ENCODE measurements at regions not wholly inside any gene's neighbourhood (a gene's known extent, or its start where the extent isn't known, plus 50 kb on each side); places are given as distances from the start of the nearest gene placed in this dataset.

- Histone ChIP-seq H3K4me1 (ENCODE audit: insufficient read depth, low read length, poor library complexity, severe bottlenecking) (no peaks in the 10 kb centered on the region), H3K9me3 (ENCODE audit: low read depth, low read length, poor library complexity, severe bottlenecking) (peaks cover 5% of the 10 kb centered on the region), H3K27me3 (replicated peaks; ENCODE audit: insufficient read depth, low read depth, low read length, poor library complexity) (no peaks in the 10 kb centered on the region), H3K4me3 (ENCODE audit: low read depth, low read length, poor library complexity, severe bottlenecking) (no peak overlapping the region), H3K27ac (ENCODE audit: low read depth, low read length, poor library complexity, severe bottlenecking) (no peak overlapping the region), H3K36me3 (ENCODE audit: insufficient read depth, low read length, poor library complexity, severe bottlenecking) (no peaks in the 10 kb centered on the region)
- intact Hi-C loops (cut with micrococcal nuclease; ENCODE audit: unreplicated experiment), result no loop called here
- TF ChIP-seq EZH2 (IDR thresholded peaks at IDR 0.05; ENCODE audit: borderline replicate concordance, low read depth, low read length, poor library complexity, severe bottlenecking) (no peak), CTCF (conservative IDR thresholded peaks at IDR 0.05; ENCODE audit: low read depth, low read length) (no peak)
- DNase-seq (ENCODE audit: low spot score), result no peak
- POLR2A ChIA-PET (ENCODE audit: low non-redundant PET), result no interaction called here
- CTCF ChIA-PET, result no interaction called here
- BruUV-seq (replicated peaks), result no TSS peak
These were observed 585.7 kb upstream of the DAB2 start for GRCh38 chr5:40010436-40010835.

- peaks cover 8% of the 10 kb centered on the region for H3K9me3 ChIP-seq (ENCODE audit: low read depth, low read length, poor library complexity, severe bottlenecking)
- no peak for DNase-seq (ENCODE audit: low spot score)
- intact Hi-C loops (cut with micrococcal nuclease; ENCODE audit: unreplicated experiment), result no loop called here
- CTCF ChIA-PET, result no interaction called here
- no peak overlapping the region for H3K4me3 ChIP-seq (ENCODE audit: low read depth, low read length, poor library complexity, severe bottlenecking)
- no peaks in the 10 kb centered on the region for H3K4me1 ChIP-seq (ENCODE audit: insufficient read depth, low read length, poor library complexity, severe bottlenecking)
- BruUV-seq (replicated peaks), result no TSS peak
- POLR2A ChIA-PET (ENCODE audit: low non-redundant PET), result no interaction called here
- H3K27me3 ChIP-seq (replicated peaks; ENCODE audit: insufficient read depth, low read depth, low read length, poor library complexity), result no peaks in the 10 kb centered on the region
- H3K27ac ChIP-seq (ENCODE audit: low read depth, low read length, poor library complexity, severe bottlenecking), result no peak overlapping the region
- H3K36me3 ChIP-seq (ENCODE audit: insufficient read depth, low read length, poor library complexity, severe bottlenecking), result no peaks in the 10 kb centered on the region
- TF ChIP-seq EZH2 (IDR thresholded peaks at IDR 0.05; ENCODE audit: borderline replicate concordance, low read depth, low read length, poor library complexity, severe bottlenecking), result no peak
- TF ChIP-seq CTCF (conservative IDR thresholded peaks at IDR 0.05; ENCODE audit: low read depth, low read length), result no peak
These were observed 581.5 kb upstream of the DAB2 start for GRCh38 chr5:40006260-40006659.

DNA sequence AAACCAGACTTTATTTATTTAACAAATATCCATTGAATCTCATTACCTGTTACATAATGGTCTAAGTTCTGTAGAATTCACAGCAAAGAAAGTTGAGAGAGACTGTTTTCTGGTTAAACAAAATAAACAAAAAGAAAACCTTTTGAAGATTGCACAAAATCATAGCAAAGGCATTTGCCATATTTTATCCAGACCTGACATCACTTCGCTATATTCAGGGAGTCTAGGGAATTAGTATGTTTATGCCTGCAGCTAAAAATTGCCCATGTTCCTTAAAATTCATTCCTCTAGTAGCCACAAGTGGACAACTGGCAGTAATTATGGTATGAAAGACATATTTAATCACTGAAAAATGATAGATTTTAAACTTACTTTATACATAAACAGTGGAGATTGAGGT lies 577.0 kb upstream of the DAB2 start:
- Histone ChIP-seq H3K27me3 (replicated peaks; ENCODE audit: insufficient read depth, low read depth, low read length, poor library complexity) (no peaks in the 10 kb centered on the region), H3K36me3 (ENCODE audit: insufficient read depth, low read length, poor library complexity, severe bottlenecking) (no peaks in the 10 kb centered on the region), H3K4me3 (ENCODE audit: low read depth, low read length, poor library complexity, severe bottlenecking) (no peak overlapping the region), H3K27ac (ENCODE audit: low read depth, low read length, poor library complexity, severe bottlenecking) (no peak overlapping the region), H3K4me1 (ENCODE audit: insufficient read depth, low read length, poor library complexity, severe bottlenecking) (no peaks in the 10 kb centered on the region), H3K9me3 (ENCODE audit: low read depth, low read length, poor library complexity, severe bottlenecking) (peaks cover 4% of the 10 kb centered on the region)
- intact Hi-C loops (cut with micrococcal nuclease; ENCODE audit: unreplicated experiment), result no loop called here
- no TSS peak for BruUV-seq (replicated peaks)
- CTCF ChIA-PET, result no interaction called here
- POLR2A ChIA-PET (ENCODE audit: low non-redundant PET), result no interaction called here
- TF ChIP-seq EZH2 (IDR thresholded peaks at IDR 0.05; ENCODE audit: borderline replicate concordance, low read depth, low read length, poor library complexity, severe bottlenecking) (no peak), CTCF (conservative IDR thresholded peaks at IDR 0.05; ENCODE audit: low read depth, low read length) (no peak)
- no peak for DNase-seq (ENCODE audit: low spot score)

All from A673 (cell line).